Activated CD8-positive, alpha-beta T cell treated with anti-CD3 and anti-CD28 coated beads for 36 hours (primary cell): ENCODE measurements at regions not wholly inside any gene's neighbourhood (a gene's known extent, or its start where the extent isn't known, plus 50 kb on each side); places are given as distances from the start of the nearest gene placed in this dataset.
"Not testable (repeated sequence)": the region's sequence is repeated elsewhere in the genome, so short reads cannot be mapped to it uniquely, and the experiment has no call there.

Experiments used
- ATAC-seq: fragments of 200-7000 bp; cut with Tn5 transposase; one replicate; pipeline ENCODE4 v1.10.0; 2021; ENCODE audit warnings: mild to moderate bottlenecking, moderate library complexity
- CTCF ChIA-PET: fragments of 350-600 bp; sonication (Branson Sonifier 250); formaldehyde crosslinking; loops from one replicate; lab custom pipeline; 2021; ENCODE audit warnings: antibody characterized with exemption; lab: Charles Lee
- POLR2A ChIA-PET: fragments of 350-600 bp; sonication (Branson Sonifier 250); formaldehyde crosslinking; loops from one replicate; lab custom pipeline; 2021; ENCODE audit warnings: antibody characterized with exemption; lab: Charles Lee
- DNase-seq: peaks from one replicate; pipeline ENCODE4 v3.0.0-alpha.2; 2020
- H3K27ac Mint-ChIP-seq: one replicate; pipeline ENCODE4 v1.8.0; 2021; ENCODE audit warnings: mild to moderate bottlenecking, mixed read lengths
- H3K27me3 Mint-ChIP-seq: one replicate; pipeline ENCODE4 v1.8.0; 2021; ENCODE audit warnings: mixed read lengths
- H3K36me3 Mint-ChIP-seq: one replicate; pipeline ENCODE4 v1.8.0; 2021; ENCODE audit warnings: low read depth, mixed read lengths
- H3K4me1 Mint-ChIP-seq: one replicate; pipeline ENCODE4 v1.8.0; 2021; ENCODE audit warnings: low read depth, mixed read lengths
- H3K4me3 Mint-ChIP-seq: one replicate; pipeline ENCODE4 v1.8.0; 2021; ENCODE audit warnings: mild to moderate bottlenecking, moderate library complexity, mixed read lengths
- H3K9me3 Mint-ChIP-seq: one replicate; pipeline ENCODE4 v1.8.0; 2021; ENCODE audit warnings: mixed read lengths
- CTCF ChIP-seq: fragments of 200-600 bp; IDR thresholded peaks from one replicate; pipeline ENCODE4 v1.8.0; 2022; ENCODE audit warnings: antibody characterized with exemption, mild to moderate bottlenecking
- intact Hi-C: fragments of 100-400 bp; cut with micrococcal nuclease; formaldehyde crosslinking; loops from one replicate; pipeline ENCODE4 v1.10.0; 2022

DNA sequence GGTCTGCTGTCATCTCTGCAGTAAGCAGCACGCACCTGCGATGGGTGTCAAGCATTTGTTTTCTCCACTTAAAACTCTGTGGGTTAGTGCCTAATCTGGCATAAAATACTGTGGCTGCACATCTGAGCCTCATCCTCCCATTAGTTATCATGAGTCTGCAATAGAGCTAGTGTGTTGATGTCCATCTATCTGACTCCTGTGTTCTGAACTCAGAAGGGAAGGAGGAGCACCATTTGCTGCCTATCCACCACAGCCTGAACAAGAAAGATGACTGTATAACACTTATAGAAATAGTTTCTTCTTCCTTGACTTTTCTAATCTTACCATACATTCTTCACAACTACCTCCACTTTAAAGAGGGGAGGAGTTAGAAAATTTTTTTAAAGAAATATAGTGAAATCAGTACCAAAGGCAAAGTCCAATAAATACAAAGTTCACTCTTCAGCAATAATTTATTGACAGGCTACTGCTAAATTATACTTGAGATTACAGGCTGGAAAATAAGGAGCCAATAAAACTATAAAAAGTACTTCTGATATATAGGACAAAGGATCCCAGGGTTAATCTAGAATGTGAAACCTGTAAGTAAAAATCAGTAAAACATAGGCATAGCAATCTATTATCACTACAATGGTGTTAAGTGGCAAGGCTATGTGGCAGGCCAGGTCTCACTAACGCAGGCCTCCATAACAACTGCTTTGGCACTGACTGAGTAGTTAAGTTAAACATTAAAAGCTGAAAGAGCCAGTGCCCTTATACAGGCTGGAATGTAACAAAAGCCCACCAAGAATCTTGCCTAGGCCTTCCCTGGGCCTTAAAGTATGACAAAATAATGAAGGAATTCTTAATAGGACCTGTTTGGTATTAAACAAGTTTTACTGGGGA lies 70.2 kb downstream of the LGALS9C start:
- DNase-seq, ATAC-seq, H3K36me3 Mint-ChIP-seq, POLR2A ChIA-PET, CTCF ChIA-PET, H3K27ac Mint-ChIP-seq, H3K4me1 Mint-ChIP-seq, H3K27me3 Mint-ChIP-seq, H3K4me3 Mint-ChIP-seq, intact Hi-C loops, H3K9me3 Mint-ChIP-seq: not testable (repeated sequence)

DNA sequence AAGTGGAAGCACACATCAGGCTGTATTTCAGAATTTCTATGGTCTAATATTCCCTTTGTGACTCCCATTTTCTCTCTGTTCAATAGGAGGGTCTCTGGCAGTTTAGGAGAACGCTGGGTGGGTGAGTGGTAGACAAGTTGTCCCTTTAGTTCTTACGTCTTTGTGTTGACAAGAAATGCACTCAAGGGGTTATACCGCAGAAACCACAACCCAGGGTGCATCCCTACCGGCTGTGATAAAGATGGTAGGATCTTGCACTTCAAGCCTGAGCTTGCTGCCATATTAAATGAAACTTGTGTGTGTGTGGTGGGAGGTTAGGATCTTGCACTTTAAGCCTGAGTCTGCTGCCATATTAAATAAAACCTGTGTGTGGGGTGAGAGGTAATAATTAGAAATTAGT lies 80.5 kb downstream of the LGALS9C start:
- CTCF ChIA-PET, H3K4me3 Mint-ChIP-seq, H3K27me3 Mint-ChIP-seq, H3K4me1 Mint-ChIP-seq, H3K36me3 Mint-ChIP-seq, intact Hi-C loops, POLR2A ChIA-PET, H3K27ac Mint-ChIP-seq, H3K9me3 Mint-ChIP-seq: not testable (repeated sequence)
- peak; percentile 48 for DNase-seq
- ATAC-seq = peak; percentile 42

GRCh38 chr17:18563381-18564098 lies 80.7 kb downstream of the TBC1D28 start:
- Mint-ChIP-seq H3K4me3 (peak overlapping the region; percentile 8), H3K27ac (peak overlapping the region; percentile 43)
- ATAC-seq (peak; percentile 70), DNase-seq (peak; percentile 18)
- H3K27me3 Mint-ChIP-seq, CTCF ChIA-PET, H3K36me3 Mint-ChIP-seq, H3K9me3 Mint-ChIP-seq, POLR2A ChIA-PET, H3K4me1 Mint-ChIP-seq, intact Hi-C loops: not testable (repeated sequence)

DNA sequence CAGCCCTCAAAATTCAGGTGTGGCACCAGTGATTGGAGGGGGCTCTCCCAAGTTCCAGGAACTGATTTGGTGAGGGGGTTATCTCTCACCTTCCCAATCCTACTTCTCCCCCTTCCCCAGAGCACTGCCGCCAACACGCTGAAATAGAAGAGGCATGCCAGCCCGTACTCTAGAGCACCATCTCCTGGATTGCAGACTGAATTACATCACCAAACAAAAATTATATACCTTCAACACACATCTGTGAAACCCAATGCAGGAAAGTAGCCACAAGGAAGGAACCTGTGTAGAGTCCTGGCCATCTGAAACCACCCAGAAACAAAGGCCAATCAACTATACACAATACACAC lies 80.1 kb downstream of the TBC1D28 start:
- H3K4me1 Mint-ChIP-seq, H3K27me3 Mint-ChIP-seq, intact Hi-C loops, H3K36me3 Mint-ChIP-seq, POLR2A ChIA-PET, H3K9me3 Mint-ChIP-seq, CTCF ChIA-PET: not testable (repeated sequence)
- peak; percentile 44 for DNase-seq
- peak overlapping the region; percentile 43 for H3K27ac Mint-ChIP-seq
- TF ChIP-seq CTCF = peak; percentile 63
- peak; percentile 95 for ATAC-seq
- peak overlapping the region; percentile 8 for H3K4me3 Mint-ChIP-seq

GRCh38 chr17:18568108-18568995 lies 75.8 kb downstream of the TBC1D28 start:
- H3K36me3 Mint-ChIP-seq, DNase-seq, ATAC-seq, H3K9me3 Mint-ChIP-seq, intact Hi-C loops, CTCF ChIA-PET, H3K27ac Mint-ChIP-seq, H3K4me3 Mint-ChIP-seq, POLR2A ChIA-PET: not testable (repeated sequence)
- Mint-ChIP-seq H3K27me3 (peaks cover 12% of the 10 kb centered on the region), H3K4me1 (peaks cover 11% of the 10 kb centered on the region)

DNA sequence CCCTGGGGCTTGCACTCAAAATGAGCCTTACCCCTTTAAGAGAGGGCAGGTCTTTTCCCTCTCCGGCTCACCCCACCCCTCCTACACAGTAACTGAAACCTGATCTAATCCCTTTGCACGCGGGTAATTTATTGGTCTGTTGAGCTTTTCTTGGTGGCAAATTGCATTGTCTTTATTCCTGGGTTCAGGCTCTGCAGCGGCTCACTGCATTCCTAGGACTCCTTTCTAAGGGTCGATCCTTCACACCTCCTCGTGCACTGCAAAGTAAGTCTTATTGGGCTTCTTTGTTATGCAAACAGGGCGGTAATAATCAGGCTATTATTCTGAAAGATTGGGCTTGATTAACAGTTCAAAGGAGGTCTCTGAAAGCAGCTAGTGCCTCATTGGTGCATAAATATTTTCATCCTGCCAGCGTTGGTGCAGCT lies 74.7 kb downstream of the TBC1D28 start:
- H3K27me3 Mint-ChIP-seq = peaks cover 12% of the 10 kb centered on the region
- CTCF ChIA-PET, DNase-seq, H3K9me3 Mint-ChIP-seq, H3K27ac Mint-ChIP-seq, H3K36me3 Mint-ChIP-seq, H3K4me1 Mint-ChIP-seq, ATAC-seq, POLR2A ChIA-PET, H3K4me3 Mint-ChIP-seq, intact Hi-C loops: not testable (repeated sequence)

GRCh38 chr17:18572536-18572935 lies 71.7 kb downstream of the TBC1D28 start:
- peaks cover 12% of the 10 kb centered on the region for H3K27me3 Mint-ChIP-seq
- intact Hi-C loops, H3K4me1 Mint-ChIP-seq, H3K27ac Mint-ChIP-seq, H3K36me3 Mint-ChIP-seq, DNase-seq, CTCF ChIA-PET, POLR2A ChIA-PET, ATAC-seq, H3K9me3 Mint-ChIP-seq, H3K4me3 Mint-ChIP-seq: not testable (repeated sequence)

DNA sequence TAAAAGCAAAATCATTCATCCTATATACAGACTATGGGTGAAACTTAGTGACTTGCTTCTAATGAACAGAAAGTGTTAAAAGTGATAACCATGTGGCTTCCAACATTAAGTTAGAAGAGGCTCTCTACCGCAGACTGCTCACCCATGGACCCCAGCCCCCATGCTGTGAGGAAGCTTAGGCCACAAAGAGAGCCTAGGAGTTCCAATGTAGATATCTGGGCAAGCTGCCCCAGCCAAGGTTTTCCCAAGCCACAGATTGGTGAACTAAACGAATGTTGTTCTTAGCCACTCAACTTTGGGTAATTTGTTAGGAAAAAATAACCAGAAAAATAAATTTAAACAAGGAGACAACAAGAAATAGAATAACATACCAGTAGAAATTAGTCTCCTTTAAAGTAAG lies 70.1 kb downstream of the TBC1D28 start:
- intact Hi-C loops, H3K36me3 Mint-ChIP-seq, CTCF ChIA-PET, DNase-seq, H3K27ac Mint-ChIP-seq, H3K27me3 Mint-ChIP-seq, H3K4me1 Mint-ChIP-seq, POLR2A ChIA-PET, H3K4me3 Mint-ChIP-seq, ATAC-seq, H3K9me3 Mint-ChIP-seq: not testable (repeated sequence)
